GM23248 (cell line): ENCODE measurements at regions not wholly inside any gene's neighbourhood (a gene's known extent, or its start where the extent isn't known, plus 50 kb on each side); places are given as distances from the start of the nearest gene placed in this dataset.

Source experiments
- DNase-seq: peaks from one replicate; pipeline ENCODE4 v3.0.0-alpha.2; 2015
- H2AFZ ChIP-seq: fragments of 200-600 bp; sonication (generic); 2 replicates; pipeline ENCODE4 v1.6.1; 2016; ENCODE audit warnings: antibody characterized with exemption
- H3F3A ChIP-seq: fragments of 200-600 bp; sonication (generic); 2 replicates; pipeline ENCODE4 v1.6.1; 2016; ENCODE audit warnings: mild to moderate bottlenecking, antibody characterized with exemption, mixed run types; ENCODE audit not compliant: insufficient read depth
- H3K27ac ChIP-seq: fragments of 200-600 bp; sonication (generic); 2 replicates; pipeline ENCODE4 v1.5.1; 2016; ENCODE audit warnings: mild to moderate bottlenecking
- H3K27me3 ChIP-seq: fragments of 200-600 bp; sonication (generic); replicated peaks from 2 replicates; pipeline ENCODE4 v1.6.1; 2016; ENCODE audit warnings: mild to moderate bottlenecking; ENCODE audit not compliant: insufficient read depth
- H3K36me3 ChIP-seq: fragments of 200-600 bp; sonication (generic); 2 replicates; pipeline ENCODE4 v1.6.1; 2016; ENCODE audit warnings: low read depth, mild to moderate bottlenecking
- H3K4me1 ChIP-seq: fragments of 200-600 bp; sonication (generic); 2 replicates; pipeline ENCODE4 v1.6.1; 2016; ENCODE audit warnings: mild to moderate bottlenecking; ENCODE audit not compliant: insufficient read depth
- H3K4me2 ChIP-seq: fragments of 200-600 bp; sonication (generic); one replicate; pipeline ENCODE4 v1.6.1; 2016; ENCODE audit warnings: mild to moderate bottlenecking; ENCODE audit not compliant: unreplicated experiment
- H3K4me3 ChIP-seq: fragments of 200-600 bp; sonication (generic); 2 replicates; pipeline ENCODE4 v1.5.1; 2016; ENCODE audit warnings: mild to moderate bottlenecking
- H3K79me2 ChIP-seq: fragments of 200-600 bp; sonication (generic); 2 replicates; pipeline ENCODE4 v1.6.1; 2016; ENCODE audit warnings: mild to moderate bottlenecking; ENCODE audit not compliant: insufficient read depth
- H3K9ac ChIP-seq: fragments of 200-600 bp; sonication (generic); 2 replicates; pipeline ENCODE4 v1.6.1; 2016; ENCODE audit warnings: mild to moderate bottlenecking
- H3K9me2 ChIP-seq: fragments of 200-600 bp; sonication (generic); 2 replicates; pipeline ENCODE4 v1.6.1; 2016; ENCODE audit warnings: mixed run types, mild to moderate bottlenecking, moderate library complexity; ENCODE audit not compliant: insufficient read depth
- H3K9me3 ChIP-seq: fragments of 200-600 bp; sonication (generic); one replicate; pipeline ENCODE4 v1.6.1; 2017; ENCODE audit warnings: low read depth
- H4K20me1 ChIP-seq: fragments of 200-600 bp; sonication (generic); 2 replicates; pipeline ENCODE4 v1.6.0; 2016; ENCODE audit not compliant: insufficient read depth
- EZH2 ChIP-seq: fragments of 200-600 bp; sonication (generic); IDR thresholded peaks from 2 replicates; pipeline ENCODE4 v1.6.1; 2018; ENCODE audit warnings: antibody characterized with exemption, mild to moderate bottlenecking; ENCODE audit not compliant: insufficient read depth, poor library complexity, severe bottlenecking
- EZH2phosphoT487 ChIP-seq: fragments of 200-600 bp; sonication (generic); IDR thresholded peaks from 2 replicates; pipeline ENCODE4 v1.6.1; 2018; ENCODE audit warnings: antibody characterized with exemption, moderate library complexity, mild to moderate bottlenecking, low read depth; ENCODE audit not compliant: insufficient read depth
- WGBS, 2 experiments: methylation state at CpG; one replicate each; pipeline ENCODE4 v1.1.6; 2015 to 2017; ENCODE audit warnings: low lambda C conversion rate in 2 of 2, low coverage in 1 of 2; ENCODE audit errors: missing lambda C conversion rate in 2 of 2; 5-methylcytosine and 5-hydroxymethylcytosine counted together
- in situ Hi-C: fragments of 300-500 bp; cut with MboI; formaldehyde crosslinking; loops from 2 replicates; pipeline ENCODE4 v1.15.0; 2020

DNA sequence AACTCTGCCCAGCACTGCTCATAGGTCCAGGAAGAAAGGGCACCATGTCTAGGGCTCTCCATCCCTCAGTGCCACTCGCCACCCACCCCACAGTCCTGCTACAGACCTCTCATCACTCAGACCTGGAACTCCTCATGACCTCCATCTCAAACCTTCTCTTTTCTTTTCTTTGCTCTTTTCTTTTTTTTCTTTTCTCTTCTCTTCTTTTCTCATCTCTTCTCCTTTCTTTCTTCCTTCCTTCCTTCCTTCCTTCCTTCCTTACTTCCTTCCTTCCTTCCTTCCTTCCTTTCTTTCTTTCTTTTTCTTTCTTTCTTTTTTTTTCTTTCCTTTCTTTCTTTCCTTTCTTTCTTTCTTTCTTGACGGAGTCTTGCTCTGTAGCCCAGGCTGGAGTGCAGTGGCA lies 122.2 kb downstream of the KLF6 start:
- 61 to 79% methylated on average over 2 of the region's 2 CpGs for WGBS, 2 experiments
- in situ Hi-C loops = no loop called here
- Histone ChIP-seq H3K36me3 (no peaks in the 10 kb centered on the region), H3K27me3 (no peaks in the 10 kb centered on the region), H3K4me1 (no peaks in the 10 kb centered on the region), H3K4me3 (no peak overlapping the region), H3K9me3 (no peaks in the 10 kb centered on the region), H3K4me2 (no peak overlapping the region), H3K9me2 (no peaks in the 10 kb centered on the region), H3K79me2 (no peaks in the 10 kb centered on the region), H3F3A (no peaks in the 10 kb centered on the region), H4K20me1 (no peaks in the 10 kb centered on the region), H3K9ac (no peak overlapping the region), H2AFZ (no peak overlapping the region), H3K27ac (no peak overlapping the region)
- DNase-seq = no peak
- no peak for TF ChIP-seq EZH2
- no peak for TF ChIP-seq EZH2phosphoT487

DNA sequence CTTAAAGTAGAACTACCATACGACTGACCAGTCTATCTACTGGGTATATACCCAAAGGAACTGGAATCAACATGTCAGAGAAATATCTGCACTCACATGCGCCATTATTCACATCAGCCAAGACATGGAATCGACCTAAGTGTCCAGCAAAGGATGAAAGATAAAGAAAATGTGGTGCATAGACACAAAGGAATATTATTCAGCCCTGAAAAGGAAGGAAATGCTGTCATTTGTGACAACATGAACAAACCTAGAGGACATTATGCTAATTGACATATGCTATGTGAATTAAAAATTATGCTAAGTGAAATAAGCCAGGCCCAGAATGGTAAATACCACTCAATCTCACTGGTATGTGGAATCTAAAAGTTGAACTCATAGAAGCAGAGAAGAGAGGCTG lies 123.7 kb downstream of the KLF6 start:
- Histone ChIP-seq H3K4me1 (no peaks in the 10 kb centered on the region), H3K27ac (no peak overlapping the region), H3K4me3 (no peak overlapping the region), H3K79me2 (no peaks in the 10 kb centered on the region), H3F3A (no peaks in the 10 kb centered on the region), H3K4me2 (no peak overlapping the region), H3K36me3 (no peaks in the 10 kb centered on the region), H3K9ac (no peak overlapping the region), H4K20me1 (no peaks in the 10 kb centered on the region), H3K9me3 (no peaks in the 10 kb centered on the region), H3K9me2 (no peaks in the 10 kb centered on the region), H3K27me3 (no peaks in the 10 kb centered on the region), H2AFZ (no peak overlapping the region)
- 48 to 62% methylated on average over 3 of the region's 3 CpGs for WGBS, 2 experiments
- in situ Hi-C loops = no loop called here
- DNase-seq = no peak
- no peak for TF ChIP-seq EZH2
- TF ChIP-seq EZH2phosphoT487 = no peak

DNA sequence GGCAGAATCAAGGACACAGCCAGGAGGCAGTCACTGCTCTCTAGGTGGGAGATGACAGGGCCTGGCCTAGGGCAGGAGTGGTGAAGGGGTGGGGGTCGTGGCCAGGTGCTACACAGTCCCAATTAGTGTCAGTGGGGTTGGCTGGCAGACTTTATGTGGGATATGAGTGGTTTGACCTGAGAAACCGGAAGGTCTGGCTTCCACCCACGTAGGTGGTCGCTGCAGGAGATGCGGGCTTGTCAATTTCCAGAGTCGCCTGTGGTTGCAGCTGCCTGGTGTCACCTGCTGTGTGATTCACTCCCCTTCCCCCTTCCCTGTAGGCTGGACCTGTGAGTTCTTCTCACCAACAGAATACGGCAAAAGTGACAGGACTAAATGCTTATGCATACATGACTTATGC lies 124.3 kb downstream of the KLF6 start:
- Histone ChIP-seq H3K27ac (no peak overlapping the region), H3K4me3 (no peak overlapping the region), H3K9me2 (no peaks in the 10 kb centered on the region), H3K4me1 (no peaks in the 10 kb centered on the region), H3K36me3 (no peaks in the 10 kb centered on the region), H3K79me2 (no peaks in the 10 kb centered on the region), H2AFZ (no peak overlapping the region), H3K4me2 (no peak overlapping the region), H3K9ac (no peak overlapping the region), H3K9me3 (no peaks in the 10 kb centered on the region), H3K27me3 (no peaks in the 10 kb centered on the region), H4K20me1 (no peaks in the 10 kb centered on the region), H3F3A (no peaks in the 10 kb centered on the region)
- no peak for DNase-seq
- in situ Hi-C loops = no loop called here
- 82 to 83% methylated on average over 7 of the region's 7 CpGs for WGBS, 2 experiments
- TF ChIP-seq EZH2 (no peak), EZH2phosphoT487 (no peak)

DNA sequence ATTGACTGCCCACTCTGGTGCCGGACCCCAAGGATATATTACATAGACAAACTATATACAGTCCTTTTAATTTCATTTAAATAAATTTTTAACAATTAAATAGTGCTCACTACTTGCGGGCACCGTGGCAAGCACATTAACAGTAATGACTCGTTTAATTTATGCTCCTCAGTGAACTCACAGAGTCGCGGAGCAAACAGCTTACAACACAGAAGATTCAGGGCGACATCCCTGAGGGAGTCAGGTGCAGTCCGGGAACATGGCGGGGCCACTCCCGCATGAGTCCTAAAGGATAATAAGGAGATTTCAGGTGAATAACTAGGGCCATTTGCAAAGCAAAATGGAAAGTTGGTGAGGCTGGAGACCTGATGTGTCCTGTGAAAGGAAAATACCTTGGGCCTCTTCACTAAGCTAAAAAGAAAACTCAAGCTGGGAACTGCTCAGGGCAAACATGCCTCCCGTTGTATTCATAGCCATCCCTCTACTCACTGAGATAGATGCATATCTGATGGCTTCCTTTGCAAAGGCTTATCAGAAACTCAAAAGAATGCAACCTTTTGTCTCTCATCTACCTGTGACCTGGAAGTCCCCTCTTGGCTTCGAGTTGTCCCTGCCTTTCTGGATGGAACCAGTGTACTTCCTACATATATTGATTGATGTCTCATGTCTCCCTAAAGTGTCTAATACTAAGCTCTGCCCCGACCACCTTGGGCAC lies 125.6 kb downstream of the KLF6 start:
- Histone ChIP-seq H3K27me3 (no peaks in the 10 kb centered on the region), H3K36me3 (no peaks in the 10 kb centered on the region), H3K4me2 (no peak overlapping the region), H3K4me3 (no peak overlapping the region), H3K4me1 (peaks cover 4% of the 10 kb centered on the region; the same call in 1 of the 2 replicates), H3K9me2 (no peaks in the 10 kb centered on the region), H4K20me1 (no peaks in the 10 kb centered on the region), H2AFZ (no peak overlapping the region), H3K9ac (no peak overlapping the region), H3K79me2 (no peaks in the 10 kb centered on the region), H3K27ac (no peak overlapping the region), H3F3A (no peaks in the 10 kb centered on the region; the same call in 1 of the 2 replicates), H3K9me3 (no peaks in the 10 kb centered on the region)
- no peak for DNase-seq
- TF ChIP-seq EZH2 = no peak
- no peak for TF ChIP-seq EZH2phosphoT487
- 83 to 84% methylated on average over 13 of the region's 13 CpGs for WGBS, 2 experiments
- in situ Hi-C loops = no loop called here

DNA sequence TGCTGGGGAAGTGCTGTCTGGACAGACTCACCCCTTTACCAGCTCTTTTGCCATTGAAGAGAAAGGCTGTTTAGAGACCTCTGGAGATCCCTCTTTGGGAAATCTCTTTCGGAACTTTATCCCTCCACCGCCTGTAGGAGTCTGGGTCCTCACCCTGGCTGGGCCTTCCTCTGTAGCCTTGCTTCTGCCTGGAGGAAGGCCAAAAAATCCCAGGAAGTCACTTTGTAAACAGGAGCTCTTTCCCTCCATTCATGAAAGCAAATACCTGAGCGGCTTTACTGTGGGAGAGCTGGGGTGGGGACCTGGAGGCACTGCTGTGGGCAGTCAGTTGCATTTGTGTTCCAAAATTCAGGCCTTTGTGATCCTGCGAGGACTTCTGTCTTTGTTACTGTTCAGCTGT lies 126.2 kb downstream of the KLF6 start:
- Histone ChIP-seq H3F3A (no peaks in the 10 kb centered on the region; the same call in 1 of the 2 replicates), H3K4me3 (no peak overlapping the region), H3K9me2 (no peaks in the 10 kb centered on the region), H3K4me2 (no peak overlapping the region), H4K20me1 (no peaks in the 10 kb centered on the region), H3K79me2 (no peaks in the 10 kb centered on the region), H3K4me1 (peaks cover 7% of the 10 kb centered on the region; the same call in 1 of the 2 replicates), H3K36me3 (no peaks in the 10 kb centered on the region), H3K27ac (no peak overlapping the region), H3K27me3 (no peaks in the 10 kb centered on the region), H3K9me3 (no peaks in the 10 kb centered on the region), H2AFZ (no peak overlapping the region), H3K9ac (no peak overlapping the region)
- no peak for DNase-seq
- TF ChIP-seq EZH2phosphoT487 (no peak), EZH2 (no peak)
- 45 to 49% methylated on average over 4 of the region's 4 CpGs for WGBS, 2 experiments
- in situ Hi-C loops = no loop called here
